Mucosa of descending colon (tissue), 3 donors: ENCODE measurements at regions not wholly inside any gene's neighbourhood (a gene's known extent, or its start where the extent isn't known, plus 50 kb on each side); places are given as distances from the start of the nearest gene placed in this dataset.
"Not testable (repeated sequence)": the region's sequence is repeated elsewhere in the genome, so short reads cannot be mapped to it uniquely, and the experiment has no call there.

Experiments
- ATAC-seq: fragments of 200-7000 bp; cut with Tn5 transposase; one replicate; pipeline ENCODE4 v1.9.1; 2020; ENCODE audit warnings: mild to moderate bottlenecking, moderate library complexity
- DNase-seq, 3 donors: peaks; one replicate each; pipeline ENCODE4 v3.0.0-alpha.2; 2020
- H3K36me3 ChIP-seq: fragments of 200-600 bp; one replicate; pipeline ENCODE4 v1.8.0; 2021; ENCODE audit warnings: low read depth, mild to moderate bottlenecking
- H3K4me1 ChIP-seq: fragments of 200-600 bp; one replicate; pipeline ENCODE4 v1.8.0; 2021; ENCODE audit warnings: low read depth, mild to moderate bottlenecking
- H3K4me3 ChIP-seq: fragments of 200-600 bp; one replicate; pipeline ENCODE4 v1.8.0; 2021; ENCODE audit warnings: mild to moderate bottlenecking
- H3K9me3 ChIP-seq: fragments of 200-600 bp; one replicate; pipeline ENCODE4 v1.8.0; 2021; ENCODE audit warnings: mild to moderate bottlenecking
- CTCF ChIP-seq: fragments of 200-600 bp; IDR thresholded peaks from one replicate; pipeline ENCODE4 v1.8.0; 2022; ENCODE audit warnings: antibody characterized with exemption, mild to moderate bottlenecking
- intact Hi-C, 2 donors: fragments of 100-400 bp; cut with DNase I in 1 of 2; cut with micrococcal nuclease in 1 of 2; formaldehyde crosslinking; loops; one replicate each; pipeline versions ENCODE4 v1.11.0 to v1.11.1; 2022; cut with DNase I, micrococcal nuclease
- donor health status: DM: no; HTN: no; CAD: no; lungs with moderate emphysema.
- donor health status: DM: no; HTN: no; CAD: no.
- donor health status: DM: no; HTN: yes; CAD: no.

- intact Hi-C loops, result no loop called here
- Histone ChIP-seq H3K4me1 (no peaks in the 10 kb centered on the region), H3K36me3 (no peaks in the 10 kb centered on the region), H3K4me3 (no peak overlapping the region), H3K9me3 (no peaks in the 10 kb centered on the region)
- DNase-seq, result no peak
- ATAC-seq, result no peak
- no peak for TF ChIP-seq CTCF
Observed at GRCh38 chrX:17986977-17987376, 125.9 kb upstream of the RAI2 start.

DNA sequence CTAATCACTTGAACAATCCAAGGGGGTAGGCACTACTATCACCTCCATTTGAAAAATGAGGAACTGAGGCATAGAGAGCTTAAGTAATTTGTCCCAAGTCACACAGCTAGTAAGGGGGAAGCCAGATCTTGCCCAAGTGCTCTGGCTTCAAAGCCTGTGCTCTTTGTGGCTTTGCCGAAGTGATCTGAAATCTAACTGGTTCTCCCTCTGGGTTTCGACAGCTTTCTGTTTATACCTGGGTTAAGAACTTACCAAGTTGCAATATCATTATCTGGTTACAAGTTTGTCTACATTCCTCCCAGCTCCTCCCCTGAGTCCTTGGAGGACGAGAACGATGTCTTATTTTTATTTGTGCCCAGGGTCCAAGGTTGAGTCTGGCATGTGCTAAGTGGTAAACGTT, 125.3 kb upstream of the RAI2 start:
- no peak for TF ChIP-seq CTCF
- H3K4me3 ChIP-seq, result no peak overlapping the region
- intact Hi-C loops, result no loop called here
- H3K36me3 ChIP-seq, result no peaks in the 10 kb centered on the region
- DNase-seq (no peak), ATAC-seq (no peak)
- no peaks in the 10 kb centered on the region for H3K9me3 ChIP-seq
- H3K4me1 ChIP-seq, result no peaks in the 10 kb centered on the region

DNA sequence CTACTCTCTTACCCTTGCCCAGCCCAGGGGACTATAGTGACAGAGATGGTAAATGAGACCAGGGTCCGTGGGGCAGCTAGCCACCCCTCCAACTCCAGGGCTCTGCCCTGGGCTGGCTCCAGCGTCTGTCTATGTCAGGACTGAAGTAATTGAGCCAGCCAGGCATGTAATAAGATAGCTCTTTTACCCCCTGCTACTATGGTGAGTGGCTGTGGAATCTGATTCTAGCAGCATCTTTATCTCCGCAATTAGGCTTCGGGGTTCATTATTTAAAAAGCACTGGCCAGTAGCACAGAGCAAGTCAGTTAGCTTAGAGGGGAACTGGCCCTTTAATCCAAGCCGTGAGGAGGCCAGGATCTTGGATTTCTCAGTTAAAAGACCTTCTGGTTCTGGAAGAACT, 123.3 kb upstream of the RAI2 start:
- H3K4me3 ChIP-seq, result no peak overlapping the region
- no peak for TF ChIP-seq CTCF
- H3K9me3 ChIP-seq, result no peaks in the 10 kb centered on the region
- intact Hi-C loops, result no loop called here
- H3K36me3 ChIP-seq, result no peaks in the 10 kb centered on the region
- ATAC-seq (no peak), DNase-seq (no peak)
- no peaks in the 10 kb centered on the region for H3K4me1 ChIP-seq

- intact Hi-C loops, result no loop called here
Observed at GRCh38 chrX:17983389-17983788, 122.3 kb upstream of the RAI2 start.

GRCh38 chrX:17977696-17978095, 116.6 kb upstream of the RAI2 start:
- intact Hi-C loops, result no loop called here
- H3K36me3 ChIP-seq, result no peaks in the 10 kb centered on the region
- no peak for DNase-seq
- H3K4me1 ChIP-seq, result no peaks in the 10 kb centered on the region
- no peak overlapping the region for H3K4me3 ChIP-seq
- no peak for ATAC-seq
- TF ChIP-seq CTCF, result no peak
- H3K9me3 ChIP-seq, result no peaks in the 10 kb centered on the region

More at GRCh38 chrX:17983389-17983788, 122.3 kb upstream of the RAI2 start:
- no peaks in the 10 kb centered on the region for H3K9me3 ChIP-seq
- no peak for DNase-seq
- no peaks in the 10 kb centered on the region for H3K36me3 ChIP-seq
- no peaks in the 10 kb centered on the region for H3K4me1 ChIP-seq
- TF ChIP-seq CTCF, result no peak
- no peak overlapping the region for H3K4me3 ChIP-seq
- no peak for ATAC-seq

- intact Hi-C loops, result no loop called here
- DNase-seq (no peak), ATAC-seq (no peak)
- Histone ChIP-seq H3K4me1 (no peaks in the 10 kb centered on the region), H3K4me3 (no peak overlapping the region), H3K9me3 (no peaks in the 10 kb centered on the region), H3K36me3 (no peaks in the 10 kb centered on the region)
- TF ChIP-seq CTCF, result no peak
Observed at GRCh38 chrX:17976955-17977354, 115.9 kb upstream of the RAI2 start.

DNA sequence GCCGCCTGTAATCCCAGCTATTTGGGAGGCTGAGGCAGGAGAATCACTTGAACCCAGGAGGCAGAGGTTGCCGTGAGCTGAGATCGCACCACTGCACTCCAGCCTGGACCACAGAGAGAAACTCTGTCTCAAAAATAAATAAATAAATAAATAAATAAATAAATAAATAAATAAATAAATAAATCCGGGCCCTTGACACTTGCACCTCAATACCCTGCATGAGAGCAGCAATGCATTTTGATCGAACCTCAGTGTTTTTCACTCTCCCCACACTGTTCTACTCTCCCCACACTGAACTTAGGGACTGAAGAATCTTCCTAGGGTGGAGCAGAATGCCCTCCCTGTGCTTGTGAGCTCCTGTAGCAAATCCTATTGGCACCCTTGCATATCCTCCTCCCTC, 114.3 kb upstream of the RAI2 start:
- DNase-seq, H3K9me3 ChIP-seq, ATAC-seq, intact Hi-C loops, H3K4me3 ChIP-seq, H3K4me1 ChIP-seq, H3K36me3 ChIP-seq: not testable (repeated sequence)
